WERI-Rb-1 (cell line): ENCODE measurements at regions not wholly inside any gene's neighbourhood (a gene's known extent, or its start where the extent isn't known, plus 50 kb on each side); places are given as distances from the start of the nearest gene placed in this dataset.
"Not testable (repeated sequence)": the region's sequence is repeated elsewhere in the genome, so short reads cannot be mapped to it uniquely, and the experiment has no call there.

ENCODE experiments used
- DNase-seq: peaks from one replicate; pipeline ENCODE4 v3.0.0-alpha.2; 2020
- H3K27ac ChIP-seq: fragments of 250-450 bp; sonication (Bioruptor Pico); 2 replicates; pipeline ENCODE4 v1.5.1; 2020; ENCODE audit warnings: mild to moderate bottlenecking, moderate library complexity
- H3K27me3 ChIP-seq: fragments of 250-450 bp; sonication (Bioruptor Pico); 2 replicates; pipeline ENCODE4 v1.5.1; 2021; ENCODE audit warnings: mild to moderate bottlenecking, low read depth, moderate library complexity; ENCODE audit not compliant: insufficient read depth, severe bottlenecking
- H3K36me3 ChIP-seq: fragments of 250-450 bp; sonication (Bioruptor Pico); 2 replicates; pipeline ENCODE4 v1.5.1; 2020; ENCODE audit warnings: mild to moderate bottlenecking, moderate library complexity
- H3K4me3 ChIP-seq: 2 replicates; pipeline ENCODE4 v1.5.1; 2011; ENCODE audit warnings: low read depth, mild to moderate bottlenecking, control low read depth, low read length
- H3K9me3 ChIP-seq: fragments of 250-450 bp; sonication (Bioruptor Pico); 2 replicates; pipeline ENCODE4 v1.5.1; 2021; ENCODE audit warnings: mild to moderate bottlenecking, moderate library complexity; ENCODE audit not compliant: severe bottlenecking
- CTCF ChIP-seq: IDR thresholded peaks from 2 replicates; pipeline ENCODE4 v1.5.1; 2011; ENCODE audit warnings: low read depth, mild to moderate bottlenecking, control low read depth, inconsistent platforms, low read length

GRCh38 chr3:13228584-13228983, 155.4 kb upstream of the IQSEC1 start:
- no peak for TF ChIP-seq CTCF
- Histone ChIP-seq H3K36me3 (no peaks in the 10 kb centered on the region), H3K27ac (no peak overlapping the region), H3K4me3 (no peak overlapping the region), H3K9me3 (no peaks in the 10 kb centered on the region), H3K27me3 (no peaks in the 10 kb centered on the region)
- no peak for DNase-seq

- not testable (repeated sequence) for H3K4me3 ChIP-seq, H3K27me3 ChIP-seq, H3K9me3 ChIP-seq, DNase-seq, H3K36me3 ChIP-seq, H3K27ac ChIP-seq
Measured at GRCh38 chr3:13228169-13228568, 154.9 kb upstream of the IQSEC1 start.

DNA sequence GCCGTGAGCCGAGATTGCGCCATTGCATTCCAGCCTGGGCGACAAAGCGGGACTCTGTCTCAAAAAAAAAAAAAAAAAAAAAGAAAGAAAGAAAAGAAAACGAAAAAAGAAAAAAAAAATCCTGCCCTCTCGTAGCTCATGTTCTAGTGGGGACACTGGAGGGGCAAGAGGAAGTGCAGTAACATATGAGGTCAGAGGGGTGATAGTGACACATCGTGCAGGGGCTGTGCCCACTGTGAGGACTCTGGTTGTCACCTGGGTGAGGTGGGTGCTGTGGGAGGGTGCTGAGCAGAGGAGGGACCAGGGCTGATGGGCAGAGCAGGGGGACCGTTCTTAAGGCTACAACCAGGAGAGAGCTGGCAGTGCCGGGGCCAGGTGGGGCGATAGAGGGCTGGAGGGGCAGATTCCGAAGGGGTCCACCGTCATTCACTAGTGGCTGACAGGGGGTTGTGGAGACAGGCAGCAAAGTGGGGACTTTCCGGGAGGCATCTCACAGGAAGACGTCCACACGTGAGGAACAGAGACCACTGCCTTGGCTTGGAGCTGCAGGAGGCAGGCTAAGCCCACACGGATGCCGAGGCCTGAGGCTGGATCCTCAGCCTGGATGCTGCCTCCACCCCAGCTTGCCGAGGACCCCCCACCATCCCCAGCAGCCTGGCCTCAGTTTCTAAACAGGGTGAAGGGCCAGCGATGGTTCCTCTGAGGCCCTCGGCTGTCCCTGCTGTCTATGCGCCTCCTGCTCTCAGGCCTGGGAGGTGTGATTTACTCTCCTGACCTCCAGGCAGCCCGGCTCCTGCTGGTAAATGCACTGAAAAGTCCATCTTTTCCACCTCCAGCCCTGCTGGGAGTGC, 154.3 kb upstream of the IQSEC1 start:
- no peak for TF ChIP-seq CTCF
- DNase-seq, result no peak
- Histone ChIP-seq H3K27ac (no peak overlapping the region), H3K9me3 (no peaks in the 10 kb centered on the region), H3K36me3 (no peaks in the 10 kb centered on the region), H3K27me3 (no peaks in the 10 kb centered on the region), H3K4me3 (no peak overlapping the region)

DNA sequence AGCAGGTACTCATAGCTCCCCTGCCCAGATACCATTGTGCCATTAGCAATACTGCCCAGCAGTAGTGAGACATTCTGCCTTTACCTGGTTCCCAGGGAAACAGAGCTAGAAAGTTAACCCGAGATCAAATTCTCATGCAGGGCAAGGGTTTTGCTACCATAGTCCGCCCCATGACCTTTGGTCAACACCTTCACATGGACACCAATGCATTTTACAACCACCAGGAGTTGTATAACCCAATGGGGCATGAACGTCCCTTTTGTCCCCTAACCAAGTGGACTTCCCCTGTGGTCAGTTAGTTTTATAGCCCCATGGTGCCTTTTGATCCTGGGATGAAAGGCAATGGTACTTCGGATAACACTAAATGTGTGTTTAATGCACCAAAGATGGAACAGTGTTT, 151.7 kb upstream of the IQSEC1 start:
- TF ChIP-seq CTCF, result no peak
- H3K9me3 ChIP-seq, result no peaks in the 10 kb centered on the region

DNA sequence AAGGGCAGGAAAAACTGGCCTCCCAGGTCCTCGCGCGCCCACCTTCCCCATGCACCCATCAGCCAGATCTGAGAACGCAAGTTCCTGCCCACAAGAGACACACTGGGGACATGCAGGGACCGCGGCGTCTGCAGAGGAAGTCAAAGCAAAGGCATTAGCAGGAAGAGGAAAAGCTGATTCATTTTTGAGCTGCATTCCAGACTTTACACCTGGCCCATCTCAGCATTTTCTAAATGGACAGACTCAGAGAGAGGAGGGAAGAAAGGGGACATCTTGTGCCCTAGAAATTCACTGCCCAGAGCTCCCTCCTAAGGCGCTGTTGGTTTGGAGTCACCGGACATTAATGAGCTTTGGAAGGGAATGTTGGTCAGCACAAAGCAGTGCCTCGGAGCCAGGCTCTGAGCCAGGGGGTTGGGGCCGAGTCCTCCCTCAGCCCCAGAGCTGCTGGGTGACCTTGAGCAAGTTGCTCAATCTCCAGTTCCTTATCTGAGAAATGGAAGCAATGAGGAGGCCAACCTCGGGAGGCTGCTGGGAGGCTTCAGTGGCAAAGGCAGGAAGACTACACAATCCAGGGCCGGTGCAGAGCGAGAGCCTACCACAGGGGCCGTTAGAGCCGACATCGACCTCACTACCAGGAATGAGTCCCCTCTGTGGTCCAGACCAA, 150.5 kb upstream of the IQSEC1 start:
- no peak overlapping the region for H3K27ac ChIP-seq
- no peaks in the 10 kb centered on the region for H3K9me3 ChIP-seq
- no peaks in the 10 kb centered on the region for H3K27me3 ChIP-seq
- no peak for TF ChIP-seq CTCF
- H3K36me3 ChIP-seq, result no peaks in the 10 kb centered on the region
- H3K4me3 ChIP-seq, result no peak overlapping the region
- DNase-seq, result no peak

More for the DNA sequence above, 151.7 kb upstream of the IQSEC1 start:
- Histone ChIP-seq H3K27me3 (no peaks in the 10 kb centered on the region), H3K36me3 (no peaks in the 10 kb centered on the region), H3K27ac (no peak overlapping the region), H3K4me3 (no peak overlapping the region)
- no peak for DNase-seq

GRCh38 chr3:13222891-13223573, 149.8 kb upstream of the IQSEC1 start:
- no peak overlapping the region for H3K4me3 ChIP-seq
- no peaks in the 10 kb centered on the region for H3K27me3 ChIP-seq
- H3K36me3 ChIP-seq, result no peaks in the 10 kb centered on the region
- no peaks in the 10 kb centered on the region for H3K9me3 ChIP-seq
- H3K27ac ChIP-seq, result no peak overlapping the region
- TF ChIP-seq CTCF, result no peak
- no peak for DNase-seq
